SKM-1 (cell line): ENCODE measurements at regions not wholly inside any gene's neighbourhood (a gene's known extent, or its start where the extent isn't known, plus 50 kb on each side); places are given as distances from the start of the nearest gene placed in this dataset.

Experiments
- DNase-seq: peaks from one replicate; lab custom pipeline; 2025; ENCODE audit not compliant: unreplicated experiment; lab: John Stamatoyannopoulos, UW

DNA sequence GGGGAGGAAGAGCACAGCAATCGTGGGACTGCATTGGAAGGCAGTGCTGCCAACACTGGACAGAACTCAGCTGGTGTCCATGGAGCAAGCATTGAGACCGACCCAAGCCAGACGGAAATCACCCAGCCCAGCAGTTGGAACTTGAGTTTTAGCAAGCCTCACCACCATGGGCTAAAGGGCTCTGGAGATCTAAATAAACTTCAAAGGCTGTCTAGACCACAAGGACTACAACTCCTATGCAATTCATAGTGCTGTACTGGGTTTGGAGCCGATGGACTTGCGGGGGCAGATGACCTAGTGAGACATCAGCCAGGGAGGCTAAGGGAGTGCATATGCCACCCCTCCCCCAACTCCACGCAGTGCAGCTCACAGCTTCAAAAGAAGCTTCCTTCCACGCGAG lies 243.6 kb upstream of the SLC39A10 start:
- DNase-seq = no peak

DNA sequence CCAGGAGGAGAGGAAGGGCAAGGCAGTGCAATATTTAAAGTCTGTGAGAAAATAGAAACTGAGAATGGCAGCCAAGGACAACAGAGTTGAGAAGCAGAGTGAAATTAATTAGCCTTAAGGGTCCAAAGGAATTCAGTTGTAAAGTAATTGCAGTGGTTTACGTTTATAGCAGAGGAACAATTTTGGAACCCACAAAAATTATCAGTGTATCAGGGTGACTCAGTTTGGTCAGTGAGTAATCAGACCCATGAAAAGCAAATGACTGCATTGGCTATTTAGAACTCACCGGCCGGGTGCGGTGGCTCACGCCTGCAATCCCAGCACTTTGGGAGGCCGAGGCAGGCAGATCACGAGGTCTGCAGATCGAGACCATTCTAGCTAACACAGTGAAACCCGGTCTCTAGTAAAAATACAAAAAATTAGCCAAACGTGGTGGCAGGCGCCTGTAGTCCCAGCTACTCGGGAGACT lies 245.8 kb upstream of the SLC39A10 start:
- no peak for DNase-seq

DNA sequence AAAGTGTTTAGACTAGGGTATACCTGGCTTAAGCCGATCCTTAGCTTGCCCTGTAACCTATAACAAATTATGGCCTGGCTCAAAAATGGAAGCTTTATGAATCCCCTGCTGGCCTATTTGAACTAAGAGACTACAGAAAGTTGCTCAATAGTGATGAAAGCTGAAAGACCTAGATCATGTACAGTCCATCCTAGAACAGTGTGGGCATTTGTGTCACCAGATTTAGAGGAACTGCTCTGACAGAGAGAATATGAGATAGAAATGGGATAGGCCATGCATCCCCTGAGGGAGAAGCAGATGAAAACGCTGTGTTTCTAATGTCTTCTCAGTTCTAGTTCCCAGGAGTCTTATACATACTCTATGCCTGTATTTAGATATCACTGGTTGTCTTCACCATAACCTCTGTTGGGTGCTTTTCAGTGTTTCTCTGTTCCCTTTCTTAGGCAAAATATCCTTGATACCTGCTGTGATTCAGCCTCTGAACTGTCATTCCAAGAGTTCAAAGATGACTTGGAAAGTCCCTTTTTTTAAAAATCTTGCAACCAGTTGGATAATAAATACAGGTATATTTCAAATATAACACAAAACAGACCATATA lies 246.9 kb upstream of the SLC39A10 start:
- no peak for DNase-seq

DNA sequence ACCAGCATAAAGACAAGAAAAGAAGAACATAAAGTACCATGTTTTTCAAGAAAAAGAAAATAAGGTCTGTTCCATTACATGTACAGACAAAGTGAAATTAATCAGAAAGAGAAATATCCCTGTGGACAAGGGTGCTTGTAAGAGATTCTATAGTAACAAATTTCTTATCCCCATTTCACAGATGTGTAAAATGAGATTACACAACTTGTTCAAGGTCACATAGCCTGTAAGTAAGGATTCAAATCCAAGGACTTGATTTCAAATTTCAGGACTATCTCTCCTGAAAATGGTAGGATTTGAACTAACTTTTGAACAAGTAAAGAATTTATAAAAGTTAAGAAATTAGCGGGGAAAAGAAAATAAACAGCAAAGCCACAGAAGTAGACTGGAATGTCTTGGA lies 248.2 kb upstream of the SLC39A10 start:
- DNase-seq = no peak

DNA sequence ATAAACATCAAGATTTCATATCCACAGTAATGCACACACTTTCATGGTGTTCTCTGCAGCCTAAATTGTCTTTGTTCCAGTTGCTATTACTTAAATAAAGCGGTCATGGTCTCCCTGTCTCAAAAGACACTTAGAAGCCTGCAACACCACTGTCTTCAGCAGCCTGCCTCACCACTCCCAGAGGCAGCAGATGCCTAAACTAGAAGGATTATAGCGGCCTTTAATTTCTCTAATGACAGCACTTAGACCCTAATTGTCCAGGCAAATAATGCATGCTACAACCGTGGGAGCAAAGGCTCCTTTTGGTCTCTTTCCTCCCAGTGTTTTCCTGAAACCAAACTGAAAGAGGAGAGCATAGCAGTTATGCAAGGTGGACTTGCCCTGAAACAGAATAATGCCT lies 248.8 kb upstream of the SLC39A10 start:
- no peak for DNase-seq

DNA sequence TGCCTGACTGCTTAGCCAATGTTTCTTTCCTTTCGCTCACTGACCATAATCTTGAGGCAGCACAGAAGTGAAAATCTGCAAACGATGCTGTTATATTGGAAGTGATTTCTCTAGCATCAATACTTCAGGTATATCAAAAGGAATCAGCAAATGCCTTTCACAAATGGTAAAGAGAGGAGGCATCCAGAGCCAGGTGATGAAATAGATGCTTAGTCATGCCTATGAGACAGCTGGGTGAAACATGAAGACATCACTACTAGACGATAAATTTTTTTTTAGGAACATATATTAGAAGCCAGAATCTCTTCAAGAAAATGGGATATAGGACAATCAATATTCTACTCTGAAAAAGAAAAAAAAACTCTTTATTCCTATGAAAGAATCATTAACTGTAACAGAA lies 249.2 kb upstream of the SLC39A10 start:
- DNase-seq = no peak

DNA sequence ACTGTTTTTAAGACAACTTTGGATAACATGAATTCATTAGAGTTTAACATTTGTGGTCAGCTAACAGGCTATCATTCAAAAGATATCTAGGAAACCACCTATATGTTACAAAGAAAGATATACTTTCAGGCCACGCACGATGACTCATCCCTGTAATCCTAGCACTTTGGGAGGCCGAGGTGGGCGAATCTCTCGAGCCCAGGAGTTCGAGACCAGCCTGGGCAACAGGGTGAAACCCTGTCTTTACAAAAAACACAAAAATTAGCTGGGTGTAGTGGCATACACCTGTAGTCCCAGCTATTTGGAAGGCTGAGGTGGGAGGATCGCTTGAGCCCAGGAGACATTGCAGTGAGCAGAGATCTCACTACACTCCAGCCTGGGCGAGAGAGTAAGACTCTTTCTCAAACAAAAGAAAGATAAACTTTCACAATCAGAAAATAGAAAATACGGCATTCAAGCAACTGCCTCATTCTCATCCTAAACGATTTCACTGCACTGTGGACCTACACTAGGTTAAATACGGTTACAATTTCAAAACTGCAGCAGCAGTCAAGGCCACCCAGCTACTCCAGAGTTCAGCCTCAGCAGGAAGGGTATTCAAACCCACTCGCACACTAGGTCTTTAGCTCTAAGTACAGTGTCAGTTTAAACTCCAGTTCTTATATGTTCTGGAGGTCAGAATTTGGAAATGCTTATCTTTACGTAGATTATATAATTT lies 250.0 kb upstream of the SLC39A10 start:
- DNase-seq = no peak

DNA sequence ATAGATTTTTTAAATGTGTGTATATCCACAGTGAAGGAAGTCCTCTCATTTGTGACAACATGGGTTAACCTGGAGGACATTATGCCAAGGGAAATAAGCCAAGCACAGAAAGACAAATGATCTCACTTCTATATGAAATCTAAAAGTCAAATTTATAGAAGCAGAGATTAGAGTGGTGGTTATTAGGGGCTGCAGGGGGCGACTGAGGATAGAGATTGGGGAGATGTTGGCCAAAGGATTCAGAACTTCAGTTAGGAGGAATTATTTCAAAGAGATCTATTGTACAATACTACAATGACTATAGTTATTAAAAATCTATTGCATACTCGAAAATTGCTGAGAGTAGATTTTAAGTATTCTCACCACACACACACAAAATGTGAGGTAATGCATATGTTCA lies 252.4 kb upstream of the SLC39A10 start:
- no peak for DNase-seq

DNA sequence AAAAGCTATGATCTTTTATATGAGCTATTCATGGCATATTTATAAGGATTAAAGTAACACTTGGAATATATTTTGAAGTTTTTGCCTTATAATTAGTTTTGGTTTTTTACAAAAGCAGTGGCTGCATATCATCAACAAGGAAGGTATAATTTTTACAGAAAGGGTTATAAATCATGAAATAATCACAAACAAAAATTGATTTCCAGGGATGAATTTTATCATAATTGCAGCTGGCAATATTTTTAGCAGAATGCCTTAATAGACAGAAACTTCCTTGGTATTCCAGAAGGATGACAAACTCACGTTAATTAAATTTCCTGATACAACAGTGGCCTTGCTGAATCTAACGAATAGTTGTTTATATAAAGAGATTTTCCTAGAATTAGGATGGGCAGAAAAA lies 260.5 kb upstream of the SLC39A10 start:
- no peak for DNase-seq

DNA sequence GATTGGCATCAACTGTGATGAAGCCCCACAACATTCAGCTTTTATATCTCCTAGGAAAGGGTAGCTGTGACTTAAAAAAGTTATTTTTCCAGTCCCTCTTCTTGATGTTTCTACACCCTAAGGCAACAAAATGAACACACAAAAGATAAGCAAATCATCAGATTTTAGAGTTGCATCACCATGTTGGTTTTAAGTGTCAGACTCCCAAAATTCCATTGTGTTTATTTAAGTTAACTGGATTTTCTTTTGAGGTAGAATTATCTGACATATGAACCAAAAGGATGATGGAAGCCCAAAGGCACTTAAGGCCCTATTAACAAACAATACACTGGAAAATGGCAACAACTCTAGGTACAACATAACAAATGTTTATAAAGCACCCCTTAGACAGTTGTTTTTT lies 261.7 kb upstream of the SLC39A10 start:
- no peak for DNase-seq

DNA sequence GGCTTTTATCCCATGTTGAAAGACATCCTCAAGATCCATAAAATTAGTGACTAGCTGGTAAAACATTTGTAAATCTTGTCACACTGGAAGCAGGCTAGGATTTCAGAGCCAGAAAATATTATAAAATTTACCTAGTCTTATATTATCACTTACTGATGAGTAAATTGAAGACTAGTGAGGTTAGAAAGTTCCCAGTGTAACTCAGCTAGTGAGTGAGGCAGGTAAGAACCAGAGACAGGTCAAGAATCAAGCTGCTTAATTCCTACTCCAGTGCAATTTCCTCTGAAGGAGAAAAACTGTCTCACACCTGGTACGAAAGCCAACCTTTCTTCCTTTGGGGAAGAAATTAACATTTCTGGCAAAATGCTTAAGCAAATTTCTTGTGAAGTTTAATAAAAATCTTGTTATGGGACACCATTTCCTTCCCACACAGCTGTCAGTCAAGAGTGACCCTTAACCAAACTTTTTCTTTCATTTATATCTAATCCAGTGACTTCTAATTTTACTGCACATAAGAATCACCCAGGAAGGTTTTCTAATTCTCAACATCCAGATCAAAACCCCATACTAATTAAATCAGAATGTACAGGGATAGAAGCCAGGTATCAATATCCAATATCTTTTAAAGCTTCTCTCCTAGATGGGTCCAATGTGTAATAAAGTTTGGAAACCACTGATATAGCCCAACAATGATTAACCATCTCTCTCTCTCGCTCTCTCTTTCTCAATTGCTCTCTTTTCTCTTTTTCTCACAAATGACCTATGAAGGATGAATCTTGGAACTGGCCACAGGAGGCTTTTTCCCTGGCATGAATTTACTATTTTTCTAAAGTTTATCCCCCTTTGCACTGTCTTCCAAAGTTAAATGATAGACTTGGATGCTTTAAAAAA lies 264.3 kb upstream of the SLC39A10 start:
- no peak for DNase-seq

DNA sequence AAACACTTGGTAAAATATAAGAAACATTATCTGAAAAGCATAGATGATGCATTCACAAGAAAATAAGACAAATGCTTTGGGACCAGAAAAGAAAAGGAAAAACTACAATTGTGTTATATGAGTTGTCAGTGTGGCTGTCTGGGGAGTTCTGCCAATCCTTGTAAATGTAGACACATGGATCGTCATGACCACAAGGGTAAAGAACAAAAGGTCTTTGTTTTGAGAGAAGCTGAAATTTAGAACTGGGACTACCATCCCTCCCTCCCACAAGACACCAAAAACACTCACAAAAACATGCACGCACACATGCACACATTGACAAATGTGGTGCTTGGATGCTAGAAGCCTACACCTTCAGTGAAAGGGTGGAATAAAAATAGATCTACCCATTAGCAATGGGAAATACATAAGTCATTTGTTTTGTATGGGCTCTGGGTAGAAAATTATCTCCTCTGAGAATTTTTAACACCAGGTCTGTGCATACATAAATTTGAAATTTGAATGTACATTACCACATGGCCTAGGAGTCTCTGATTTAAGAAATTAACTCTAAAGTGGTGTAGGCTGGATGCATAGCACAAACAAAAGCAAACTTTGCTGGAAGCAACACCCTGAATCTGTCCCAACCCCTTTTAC lies 266.2 kb upstream of the SLC39A10 start:
- DNase-seq = no peak

DNA sequence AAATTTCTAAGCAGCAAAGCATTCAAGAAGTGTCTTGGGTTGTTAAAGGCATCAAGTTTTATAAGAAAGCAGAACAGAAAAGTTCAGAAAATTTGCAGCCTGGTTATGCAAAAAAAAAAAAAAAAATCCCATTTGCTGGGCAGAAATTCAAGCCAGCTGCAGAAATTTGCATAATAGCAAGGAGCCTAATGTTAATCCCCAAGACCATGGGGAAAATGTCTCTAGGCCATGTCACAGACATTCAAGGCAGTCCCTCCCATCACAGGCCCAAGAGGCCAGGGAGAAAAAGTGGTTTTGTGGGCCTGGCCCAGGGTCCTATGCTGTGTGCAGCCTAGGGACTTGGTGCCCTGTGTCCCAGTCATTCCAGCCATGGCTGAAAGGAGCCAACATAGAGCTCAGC lies 269.0 kb upstream of the SLC39A10 start:
- no peak for DNase-seq

DNA sequence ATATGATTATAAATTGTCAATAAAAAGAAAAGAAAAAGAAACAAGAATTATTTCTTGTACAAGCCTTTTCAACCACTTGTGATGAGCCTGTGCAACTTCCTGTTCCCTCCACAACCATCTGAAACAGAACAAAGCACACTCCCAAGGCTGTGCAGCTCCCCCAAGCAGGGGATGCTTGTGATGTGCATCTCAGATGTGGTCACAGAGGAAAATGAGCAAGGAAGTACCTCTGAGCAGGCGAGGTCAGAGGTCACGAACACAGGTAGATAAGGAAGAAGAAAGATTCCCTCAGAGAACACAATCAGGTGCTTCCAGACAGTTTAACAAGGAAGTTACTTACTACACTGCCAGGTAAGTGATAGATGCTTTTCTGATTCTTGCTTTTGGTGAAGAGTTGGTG lies 274.8 kb upstream of the SLC39A10 start:
- no peak for DNase-seq

DNA sequence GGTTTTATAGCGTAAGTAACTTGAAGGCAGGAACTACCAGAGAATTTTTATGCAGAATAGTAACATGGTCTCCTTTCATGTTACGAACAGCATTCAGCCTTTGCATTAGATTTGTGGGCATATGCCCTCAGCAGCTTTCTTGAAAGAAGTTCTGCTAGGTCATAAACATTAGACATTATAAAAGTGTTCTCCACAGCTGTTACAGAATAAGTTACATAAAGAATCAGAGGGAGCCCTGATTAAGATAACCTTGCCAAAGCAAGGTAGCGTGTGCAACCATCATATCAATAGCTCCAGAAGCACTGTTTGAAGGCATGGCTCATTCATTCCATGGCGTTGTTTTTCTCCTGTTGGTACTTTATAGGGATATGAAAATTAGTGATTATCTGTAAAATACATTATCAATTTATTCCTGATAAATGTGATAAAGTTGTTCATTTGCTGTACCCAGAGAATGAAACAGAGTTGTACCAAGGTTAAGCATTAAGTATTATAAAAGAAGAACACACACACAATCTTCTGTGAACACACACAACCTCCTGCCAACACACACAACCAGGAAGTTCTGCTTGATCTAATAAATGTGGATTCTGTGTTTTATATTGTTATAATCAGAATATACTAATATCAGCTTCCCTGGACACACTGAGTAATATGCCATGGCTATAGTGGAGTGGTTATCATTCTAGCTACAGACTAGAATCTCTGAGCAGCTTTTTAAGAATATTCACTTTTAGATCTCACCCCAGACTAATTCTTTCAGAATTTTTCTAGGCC lies 286.7 kb upstream of the SLC39A10 start:
- no peak for DNase-seq

DNA sequence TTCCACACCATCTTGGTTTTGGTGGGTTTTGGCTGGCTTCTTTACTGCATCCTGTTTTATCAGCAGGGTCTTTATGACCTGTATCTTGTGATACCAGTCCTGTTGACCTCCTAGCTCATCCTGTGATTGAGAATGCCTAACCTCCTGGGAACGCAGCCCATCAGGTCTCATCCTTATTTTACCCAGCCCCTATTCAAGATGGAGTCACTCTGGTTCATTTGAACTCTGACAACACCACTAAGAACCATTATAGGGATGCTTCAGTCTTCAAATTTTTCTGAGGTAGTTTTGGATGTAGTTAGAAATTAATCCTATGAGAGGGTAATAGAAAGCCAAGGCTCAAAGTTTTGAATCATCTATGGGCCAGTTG lies 287.8 kb upstream of the SLC39A10 start:
- no peak for DNase-seq

DNA sequence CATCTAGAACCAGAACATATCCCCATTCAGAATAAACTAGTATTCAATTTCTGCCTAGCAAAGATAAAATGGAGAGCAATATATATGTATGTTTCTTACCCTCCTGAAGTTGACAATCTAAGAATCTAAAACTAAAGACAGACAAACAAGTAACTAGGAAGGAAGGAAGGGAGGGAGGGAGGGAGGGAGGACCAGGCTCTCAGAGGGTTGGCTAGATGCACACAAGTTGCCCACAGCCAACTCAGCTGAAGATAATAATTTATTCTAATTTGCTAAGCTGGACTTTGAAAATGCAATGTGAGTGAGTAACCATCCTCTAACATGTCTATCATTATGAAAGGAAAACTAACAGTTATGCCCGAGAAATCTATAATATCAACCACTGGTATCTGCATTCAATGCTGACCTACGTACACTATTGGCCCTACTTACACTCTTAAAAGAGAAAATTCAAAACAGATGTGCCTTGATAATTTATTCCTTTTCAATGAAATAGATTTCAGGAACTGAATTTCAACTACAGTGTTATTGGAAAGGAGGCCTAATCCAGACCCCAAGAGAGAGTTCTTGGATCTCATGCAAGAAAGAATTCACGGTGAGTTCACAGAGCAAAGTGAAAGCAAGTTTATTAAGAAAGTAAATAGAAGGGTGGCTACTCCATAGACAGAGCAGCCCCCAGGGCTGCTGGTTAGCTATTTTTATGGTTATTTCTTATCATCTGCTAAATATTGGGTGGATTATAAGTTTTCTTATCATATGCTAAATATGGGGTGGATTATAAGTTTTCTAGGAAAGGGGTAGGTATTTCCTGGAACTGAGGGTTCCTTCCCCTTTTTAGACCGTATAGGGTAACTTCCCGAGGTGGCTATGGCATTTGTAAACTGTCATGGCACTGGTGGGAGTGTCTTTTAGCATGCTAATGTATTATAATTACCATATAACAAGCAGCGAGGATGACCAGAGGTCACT lies 288.5 kb upstream of the SLC39A10 start:
- DNase-seq = no peak

DNA sequence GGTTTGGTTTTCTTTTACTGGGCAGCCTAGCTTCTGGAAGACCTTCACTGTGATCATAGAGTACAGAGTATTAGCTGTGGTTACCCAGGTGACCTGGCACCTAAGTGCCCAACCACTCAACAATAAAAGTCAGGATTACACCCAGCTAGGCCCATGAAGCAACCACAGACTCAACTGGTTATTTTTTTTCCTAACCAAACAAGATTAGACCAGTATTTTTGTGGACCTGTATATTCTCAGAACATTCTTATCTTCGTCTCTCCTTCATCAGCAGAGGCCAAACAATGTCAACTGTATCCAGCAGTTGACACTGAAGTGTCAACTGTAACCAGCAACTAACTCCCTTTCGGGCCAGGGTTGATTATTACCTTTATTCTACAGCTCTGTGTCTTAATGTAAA lies 289.2 kb upstream of the SLC39A10 start:
- no peak for DNase-seq
